ENCODE measurements at regions not wholly inside any gene's neighbourhood (a gene's known extent, or its start where the extent isn't known, plus 50 kb on each side); places are given as distances from the start of the nearest gene placed in this dataset.

DNA sequence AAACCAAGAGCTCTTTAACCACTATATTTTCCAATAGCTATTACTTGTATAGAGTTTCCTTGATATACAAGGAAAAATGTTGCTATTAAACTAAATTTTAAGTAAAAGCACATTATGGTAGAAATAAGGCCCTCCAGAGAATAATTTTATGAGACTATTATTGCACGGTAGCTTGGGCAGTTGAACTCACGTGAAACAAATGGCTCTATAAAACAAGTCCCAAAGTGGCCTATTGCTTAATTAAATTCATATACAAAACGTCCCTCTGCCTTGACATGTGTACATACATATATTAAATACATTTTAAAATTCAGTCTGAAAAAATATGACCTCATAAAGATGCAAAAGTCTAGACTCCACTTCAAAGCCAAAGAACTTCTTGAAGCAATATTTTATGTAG is 582.2 kb downstream of the CENPC start:
- TF ChIP-seq, protein P1, sequence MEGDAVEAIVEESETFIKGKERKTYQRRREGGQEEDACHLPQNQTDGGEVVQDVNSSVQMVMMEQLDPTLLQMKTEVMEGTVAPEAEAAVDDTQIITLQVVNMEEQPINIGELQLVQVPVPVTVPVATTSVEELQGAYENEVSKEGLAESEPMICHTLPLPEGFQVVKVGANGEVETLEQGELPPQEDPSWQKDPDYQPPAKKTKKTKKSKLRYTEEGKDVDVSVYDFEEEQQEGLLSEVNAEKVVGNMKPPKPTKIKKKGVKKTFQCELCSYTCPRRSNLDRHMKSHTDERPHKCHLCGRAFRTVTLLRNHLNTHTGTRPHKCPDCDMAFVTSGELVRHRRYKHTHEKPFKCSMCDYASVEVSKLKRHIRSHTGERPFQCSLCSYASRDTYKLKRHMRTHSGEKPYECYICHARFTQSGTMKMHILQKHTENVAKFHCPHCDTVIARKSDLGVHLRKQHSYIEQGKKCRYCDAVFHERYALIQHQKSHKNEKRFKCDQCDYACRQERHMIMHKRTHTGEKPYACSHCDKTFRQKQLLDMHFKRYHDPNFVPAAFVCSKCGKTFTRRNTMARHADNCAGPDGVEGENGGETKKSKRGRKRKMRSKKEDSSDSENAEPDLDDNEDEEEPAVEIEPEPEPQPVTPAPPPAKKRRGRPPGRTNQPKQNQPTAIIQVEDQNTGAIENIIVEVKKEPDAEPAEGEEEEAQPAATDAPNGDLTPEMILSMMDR (conservative IDR thresholded peaks at IDR 0.05 in 1 of 2, IDR thresholded peaks at IDR 0.05 in 1 of 2; ENCODE audit: low read depth in 1 of 2, low read length in 2 of 2) = no peak
- TF ChIP-seq EZH2 (IDR thresholded peaks at IDR 0.05; ENCODE audit: low read length, missing control alignments) = no peak
